Body of pancreas (tissue), 4 donors: ENCODE measurements at regions not wholly inside any gene's neighbourhood (a gene's known extent, or its start where the extent isn't known, plus 50 kb on each side); places are given as distances from the start of the nearest gene placed in this dataset.
"Not testable (repeated sequence)": the region's sequence is repeated elsewhere in the genome, so short reads cannot be mapped to it uniquely, and the experiment has no call there.

Experiments
- ATAC-seq: fragments of 150-250 bp; one replicate; pipeline ENCODE4 v1.9.1; 2016
- DNase-seq, 4 donors: peaks; one replicate each; pipeline ENCODE4 v3.0.0-alpha.2; 2019
- H3K27ac ChIP-seq, 4 donors: fragments of 200-600 bp; sonication (generic); 1 replicate in 3 of 4; 2 replicates in 1 of 4; pipeline versions ENCODE4 v1.5.1 to v1.6.1; 2016 to 2019; ENCODE audit warnings: mild to moderate bottlenecking in 1 of 4, mixed read lengths in 1 of 4, moderate library complexity in 1 of 4
- H3K27me3 ChIP-seq, 2 donors: fragments of 200-600 bp; sonication (generic); one replicate each; pipeline ENCODE4 v1.6.0; 2016; ENCODE audit warnings: mild to moderate bottlenecking in 1 of 2
- H3K36me3 ChIP-seq, 2 donors: fragments of 200-600 bp; sonication (generic); replicated peaks in 1 of 2; 2 replicates each; pipeline ENCODE4 v1.5.1; 2016; ENCODE audit warnings: low read depth in 2 of 2; ENCODE audit not compliant: insufficient read depth in 1 of 2
- H3K4me1 ChIP-seq: fragments of 200-600 bp; sonication (generic); one replicate; pipeline ENCODE4 v1.6.0; 2016
- H3K4me3 ChIP-seq, 2 donors: fragments of 200-600 bp; sonication (generic); 1 replicate in 1 of 2; 2 replicates in 1 of 2; pipeline ENCODE4 v1.5.1; 2016 to 2019
- H3K9me3 ChIP-seq, 3 donors: fragments of 200-600 bp; sonication (generic); 1 replicate in 2 of 3; 2 replicates in 1 of 3; pipeline ENCODE4 v1.5.1; 2016
- POLR2A ChIP-seq, 3 donors: fragments of 450-650 bp; IDR thresholded peaks; one replicate each; pipeline ENCODE4 v1.6.1; 2016; ENCODE audit warnings: antibody characterized with exemption in 3 of 3, mild to moderate bottlenecking in 2 of 3
- WGBS, 2 donors: methylation state at CpG; one replicate each; pipeline ENCODE4 v1.1.5; 2017; 5-methylcytosine and 5-hydroxymethylcytosine counted together
- intact Hi-C: fragments of 100-400 bp; cut with DNase I; formaldehyde crosslinking; loops from one replicate; pipeline ENCODE4 v1.15.1; 2023
- TF ChIP-seq, protein P1 (sequence below), 7 experiments: fragments of 450-650 bp in 4 of 7; fragments of 200-600 bp in 3 of 7; sonication (generic) in 3 of 7; IDR thresholded peaks; one replicate each; pipeline ENCODE4 v1.5.1; 2016 to 2019; ENCODE audit warnings: antibody characterized with exemption in 7 of 7

DNA sequence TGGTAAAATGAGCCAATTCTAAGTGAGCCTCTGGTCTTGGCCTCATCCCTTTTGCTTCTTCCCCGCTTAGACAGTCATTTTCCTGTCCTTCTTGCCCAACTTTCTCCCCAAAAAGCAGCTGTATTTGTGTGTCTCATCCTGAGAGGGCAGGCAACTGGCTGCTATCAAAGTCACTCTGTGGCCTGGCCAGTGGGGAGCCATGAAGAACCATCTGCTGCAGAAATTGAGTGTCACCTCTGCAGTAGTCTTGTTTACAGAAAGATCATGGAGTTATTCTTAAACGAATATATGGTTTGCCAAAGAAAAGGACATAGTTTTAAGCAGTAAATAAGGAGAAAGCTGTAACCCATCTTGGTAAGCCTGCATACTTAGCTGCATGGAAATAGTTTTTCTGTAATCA is 233.6 kb upstream of the ELAVL2 start:
- no peaks in the 10 kb centered on the region for H3K36me3 ChIP-seq
- ATAC-seq (no peak), DNase-seq (no peak)
- H3K27me3 ChIP-seq = no peaks in the 10 kb centered on the region
- WGBS, 2 donors = 26 to 42% methylated on average over 2 of the region's 2 CpGs
- no peak overlapping the region for H3K27ac ChIP-seq
- H3K9me3 ChIP-seq = no peaks in the 10 kb centered on the region
- no peak overlapping the region for H3K4me3 ChIP-seq
- no peaks in the 10 kb centered on the region for H3K4me1 ChIP-seq
- TF ChIP-seq POLR2A (IDR thresholded peaks at IDR 0.05) = no peak
- TF ChIP-seq, protein P1, sequence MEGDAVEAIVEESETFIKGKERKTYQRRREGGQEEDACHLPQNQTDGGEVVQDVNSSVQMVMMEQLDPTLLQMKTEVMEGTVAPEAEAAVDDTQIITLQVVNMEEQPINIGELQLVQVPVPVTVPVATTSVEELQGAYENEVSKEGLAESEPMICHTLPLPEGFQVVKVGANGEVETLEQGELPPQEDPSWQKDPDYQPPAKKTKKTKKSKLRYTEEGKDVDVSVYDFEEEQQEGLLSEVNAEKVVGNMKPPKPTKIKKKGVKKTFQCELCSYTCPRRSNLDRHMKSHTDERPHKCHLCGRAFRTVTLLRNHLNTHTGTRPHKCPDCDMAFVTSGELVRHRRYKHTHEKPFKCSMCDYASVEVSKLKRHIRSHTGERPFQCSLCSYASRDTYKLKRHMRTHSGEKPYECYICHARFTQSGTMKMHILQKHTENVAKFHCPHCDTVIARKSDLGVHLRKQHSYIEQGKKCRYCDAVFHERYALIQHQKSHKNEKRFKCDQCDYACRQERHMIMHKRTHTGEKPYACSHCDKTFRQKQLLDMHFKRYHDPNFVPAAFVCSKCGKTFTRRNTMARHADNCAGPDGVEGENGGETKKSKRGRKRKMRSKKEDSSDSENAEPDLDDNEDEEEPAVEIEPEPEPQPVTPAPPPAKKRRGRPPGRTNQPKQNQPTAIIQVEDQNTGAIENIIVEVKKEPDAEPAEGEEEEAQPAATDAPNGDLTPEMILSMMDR (IDR thresholded peaks at IDR 0.05) = no peak
- intact Hi-C loops = no loop called here

DNA sequence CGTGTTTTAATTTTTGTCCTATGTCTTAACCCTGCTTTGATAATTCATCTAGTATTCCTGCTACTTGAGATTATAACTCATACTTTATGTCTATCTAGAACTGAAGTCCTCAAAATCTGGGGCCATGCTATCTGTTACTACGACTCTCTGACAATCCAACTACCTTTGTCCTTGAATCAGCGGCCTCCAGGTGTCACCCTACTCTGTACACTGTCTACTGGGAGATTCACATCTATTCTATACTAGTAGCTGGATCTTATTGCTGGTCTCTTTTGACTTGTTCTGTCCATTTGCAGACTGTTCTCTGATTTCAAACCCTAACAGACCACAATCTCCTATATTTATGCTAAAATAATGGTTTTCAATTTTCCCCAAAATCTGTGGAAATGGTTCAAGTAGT is 225.5 kb upstream of the ELAVL2 start:
- Histone ChIP-seq H3K4me3 (no peak overlapping the region), H3K4me1 (no peaks in the 10 kb centered on the region), H3K36me3 (no peaks in the 10 kb centered on the region), H3K9me3 (no peaks in the 10 kb centered on the region), H3K27ac (no peak overlapping the region), H3K27me3 (no peaks in the 10 kb centered on the region)
- DNase-seq = no peak
- intact Hi-C loops = no loop called here
- ATAC-seq = no peak
- WGBS, 2 donors = 44 to 49% methylated on average over 3 of the region's 3 CpGs
- TF ChIP-seq POLR2A (IDR thresholded peaks at IDR 0.05) = no peak
- TF ChIP-seq, protein P1 (IDR thresholded peaks at IDR 0.05) = no peak

DNA sequence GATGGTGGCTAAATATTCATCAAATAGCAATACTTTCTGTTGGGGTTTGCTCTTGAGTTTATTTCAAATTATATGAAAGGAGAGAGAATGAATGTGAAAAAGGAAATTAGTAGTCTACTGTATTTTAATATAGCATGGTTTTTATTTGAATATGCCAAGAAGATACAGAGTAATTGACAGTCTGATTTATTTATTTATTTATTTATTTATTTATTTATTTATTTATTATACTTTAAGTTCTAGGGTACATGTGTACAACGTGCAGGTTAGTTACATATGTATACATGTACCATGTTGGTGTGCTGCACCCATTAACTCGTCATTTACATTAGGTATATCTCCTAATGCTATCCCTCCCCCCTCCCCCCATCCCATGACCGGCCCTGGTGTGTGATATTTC is 224.2 kb upstream of the ELAVL2 start:
- H3K4me3 ChIP-seq, DNase-seq, H3K36me3 ChIP-seq, H3K27me3 ChIP-seq, ATAC-seq, intact Hi-C loops, H3K9me3 ChIP-seq, H3K4me1 ChIP-seq, H3K27ac ChIP-seq: not testable (repeated sequence)
- 55 to 72% methylated on average over 3 of the region's 3 CpGs for WGBS, 2 donors

DNA sequence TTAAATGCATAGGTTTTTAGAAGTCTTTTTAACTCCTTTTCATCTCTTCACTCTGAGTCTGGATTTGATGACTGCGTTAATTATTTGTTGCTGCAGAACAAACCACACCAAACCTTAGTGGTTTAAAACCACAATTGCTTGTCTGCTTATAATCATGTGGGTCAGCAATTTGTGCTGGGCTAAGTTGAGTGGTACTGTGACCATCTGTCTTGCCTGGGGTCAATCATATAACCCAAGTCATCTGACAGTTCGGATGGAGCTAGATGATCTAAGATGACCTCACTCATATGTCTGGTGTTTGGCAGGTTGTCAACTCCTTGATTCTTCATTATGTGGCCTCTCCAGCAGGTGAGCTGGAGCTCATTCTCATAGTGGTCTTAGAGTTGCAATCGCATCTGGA is 219.1 kb upstream of the ELAVL2 start:
- no peak for DNase-seq
- Histone ChIP-seq H3K27ac (no peak overlapping the region), H3K4me1 (no peaks in the 10 kb centered on the region), H3K36me3 (no peaks in the 10 kb centered on the region), H3K4me3 (no peak overlapping the region), H3K27me3 (no peaks in the 10 kb centered on the region), H3K9me3 (no peaks in the 10 kb centered on the region)
- ATAC-seq = no peak
- TF ChIP-seq POLR2A (IDR thresholded peaks at IDR 0.05) = no peak
- TF ChIP-seq, protein P1 (IDR thresholded peaks at IDR 0.05) = no peak
- 58 to 61% methylated on average over 3 of the region's 3 CpGs for WGBS, 2 donors
- intact Hi-C loops = no loop called here

DNA sequence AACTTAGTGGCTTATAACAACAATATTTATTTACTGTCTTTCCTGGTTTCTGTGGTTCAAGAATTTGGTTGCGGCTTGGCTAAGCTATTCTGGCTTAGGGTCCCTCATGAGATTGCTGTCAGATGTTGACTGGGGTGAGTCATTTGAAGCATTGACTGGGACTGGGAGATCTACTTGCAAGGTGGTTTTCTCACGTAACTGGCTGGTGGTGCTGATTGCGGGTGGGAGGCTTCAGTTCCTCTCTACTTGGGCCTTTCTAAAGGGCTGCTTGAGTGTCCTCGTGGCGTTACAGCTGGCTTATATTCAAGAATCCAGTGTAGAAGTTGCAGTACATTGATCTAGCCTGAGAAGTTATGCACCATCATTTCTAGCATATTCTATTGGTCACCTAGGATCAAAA is 218.5 kb upstream of the ELAVL2 start:
- no peak for TF ChIP-seq POLR2A (IDR thresholded peaks at IDR 0.05)
- TF ChIP-seq, protein P1 (IDR thresholded peaks at IDR 0.05) = no peak
- no peak for ATAC-seq

More for the DNA sequence above, 218.5 kb upstream of the ELAVL2 start:
- Histone ChIP-seq H3K27me3 (no peaks in the 10 kb centered on the region), H3K4me3 (no peak overlapping the region), H3K27ac (no peak overlapping the region), H3K36me3 (no peaks in the 10 kb centered on the region), H3K9me3 (no peaks in the 10 kb centered on the region), H3K4me1 (no peaks in the 10 kb centered on the region)
- WGBS, 2 donors = 54 to 72% methylated on average over 5 of the region's 5 CpGs
- intact Hi-C loops = no loop called here
- DNase-seq = no peak
